ENCODE measurements at regions not wholly inside any gene's neighbourhood (a gene's known extent, or its start where the extent isn't known, plus 50 kb on each side); places are given as distances from the start of the nearest gene placed in this dataset.

GRCh38 chr15:87403973-87404372 is 852.6 kb downstream of the NTRK3 start:
- no peak overlapping the region for H2BK5ac ChIP-seq (ENCODE audit: low read depth, low read length, poor library complexity, severe bottlenecking)
- WGBS, 2 experiments (ENCODE audit: extremely low coverage in 2 of 2, insufficient read length in 1 of 2): no CpG with 5 or more reads among the region's 5 CpGs
- H4K8ac ChIP-seq (ENCODE audit: low read depth in 2 of 2, low read length in 2 of 2): no peak overlapping the region
- H4K5ac ChIP-seq (ENCODE audit: low read depth, low read length): no peak overlapping the region
- H3K4me1 ChIP-seq (ENCODE audit: control insufficient read depth, insufficient read depth, low read length): no peaks in the 10 kb centered on the region
- intact Hi-C loops (cut with micrococcal nuclease): loop anchor here (10.0 kb wide), 1 partner anchor 61 kb away; no protein-coding TSS in a partner anchor
- no peak overlapping the region for H3K9ac ChIP-seq (ENCODE audit: low read depth, low read length)
- in situ Hi-C loops (cut with MboI; ENCODE audit: low sequenced_read_pairs): no loop called here
- H3K14ac ChIP-seq (replicated peaks; ENCODE audit: low read depth, low read length): no peak overlapping the region
- H3K23ac ChIP-seq (ENCODE audit: low read depth, low read length): no peak overlapping the region
- H4K20me1 ChIP-seq (ENCODE audit: insufficient read depth, low read length): no peaks in the 10 kb centered on the region
- no peaks in the 10 kb centered on the region for H3K36me3 ChIP-seq (ENCODE audit: control insufficient read depth, insufficient read depth, low read length)
- no peak overlapping the region for H2AK5ac ChIP-seq (ENCODE audit: low read depth, low read length)
- H4K91ac ChIP-seq (ENCODE audit: insufficient read depth, low read depth, low read length): no peak overlapping the region
- no peak overlapping the region for H2BK120ac ChIP-seq (ENCODE audit: low read depth, low read length)
- H3K79me1 ChIP-seq (ENCODE audit: low read depth in 1 of 2, low read length in 2 of 2): no peaks in the 10 kb centered on the region
- ChIA-PET CTCF (interaction anchor here (0.8 kb wide), 1 partner anchor 11 kb away, joined by 3 read pairs; no protein-coding TSS in a partner anchor), POLR2A (ENCODE audit: unreplicated experiment) (no interaction called here)
- no peak for ATAC-seq (ENCODE audit: low read depth)
- no peak overlapping the region for H3K4me2 ChIP-seq (ENCODE audit: low read depth, low read length)
- no peak overlapping the region for H3K18ac ChIP-seq (ENCODE audit: low read depth, low read length)
- BruUV-seq (replicated peaks): no TSS peak
- no peak overlapping the region for H2BK20ac ChIP-seq (ENCODE audit: low read depth, low read length)
- H2AFZ ChIP-seq (replicated peaks; ENCODE audit: low read length, poor library complexity): no peak overlapping the region
- H3K27ac ChIP-seq (ENCODE audit: insufficient read depth, low read length): no peak overlapping the region
- peaks cover 4% of the 10 kb centered on the region for H3K9me3 ChIP-seq (ENCODE audit: control insufficient read depth, insufficient read depth, low read length)
- H2AK9ac ChIP-seq (replicated peaks; ENCODE audit: low read depth, low read length, poor library complexity): no peak overlapping the region
- no peaks in the 10 kb centered on the region for H3K9me1 ChIP-seq (ENCODE audit: insufficient read depth, low read length)
- H3K4ac ChIP-seq (ENCODE audit: low read depth, low read length): no peak overlapping the region
- dilution Hi-C loops (cut with HindIII; ENCODE audit: low sequenced_read_pairs, unreplicated experiment): no loop called here
- TF ChIP-seq RFX5 (IDR thresholded peaks at IDR 0.05; ENCODE audit: low read depth, low read length) (no peak), FOS (IDR thresholded peaks at IDR 0.05; ENCODE audit: low read depth, low read length) (no peak), RCOR1 (IDR thresholded peaks at IDR 0.05; ENCODE audit: insufficient replicate concordance, low read length) (no peak), MAFK (IDR thresholded peaks at IDR 0.05; ENCODE audit: low read depth, low read length) (no peak), USF2 (IDR thresholded peaks at IDR 0.05; ENCODE audit: low read depth, low read length) (no peak), MAZ (IDR thresholded peaks at IDR 0.05; ENCODE audit: borderline replicate concordance, low read depth, low read length) (no peak)
- H3K4me3 ChIP-seq (ENCODE audit: insufficient read depth, low read depth, low read length): no peak overlapping the region
- H2BK15ac ChIP-seq (ENCODE audit: low read depth, low read length): no peak overlapping the region
- no peaks in the 10 kb centered on the region for H3K27me3 ChIP-seq (ENCODE audit: control insufficient read depth, insufficient read depth, low read length)
- DNase-seq: no peak
- H3K56ac ChIP-seq (ENCODE audit: extremely low read depth, insufficient read depth, low read length): no peak overlapping the region
